NCI-H2196 (cell line): ENCODE measurements at regions not wholly inside any gene's neighbourhood (a gene's known extent, or its start where the extent isn't known, plus 50 kb on each side); places are given as distances from the start of the nearest gene placed in this dataset.

Source experiments
- DNase-seq: peaks from one replicate; lab custom pipeline; 2025; ENCODE audit not compliant: unreplicated experiment; lab: John Stamatoyannopoulos, UW

DNA sequence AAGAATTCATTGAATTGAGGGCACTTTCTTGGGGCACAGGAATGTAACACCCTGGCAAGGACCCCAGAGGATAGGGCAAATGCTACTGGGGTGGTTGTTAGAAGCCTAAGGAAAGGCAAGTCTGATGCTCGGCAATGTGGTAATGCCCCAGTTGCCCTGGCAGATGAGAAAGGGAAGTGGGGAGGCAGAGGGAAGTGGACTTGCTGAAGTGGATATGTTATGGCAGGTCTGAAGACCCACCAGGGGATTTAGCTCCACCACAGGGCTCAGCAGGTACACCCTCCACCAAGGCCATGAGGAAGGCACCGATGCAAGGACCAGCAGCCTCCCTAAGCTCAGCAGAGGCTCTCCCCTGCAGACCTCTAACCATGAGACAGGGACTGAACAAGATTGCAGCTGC is 184.8 kb downstream of the IRX5 start:
- DNase-seq = no peak

DNA sequence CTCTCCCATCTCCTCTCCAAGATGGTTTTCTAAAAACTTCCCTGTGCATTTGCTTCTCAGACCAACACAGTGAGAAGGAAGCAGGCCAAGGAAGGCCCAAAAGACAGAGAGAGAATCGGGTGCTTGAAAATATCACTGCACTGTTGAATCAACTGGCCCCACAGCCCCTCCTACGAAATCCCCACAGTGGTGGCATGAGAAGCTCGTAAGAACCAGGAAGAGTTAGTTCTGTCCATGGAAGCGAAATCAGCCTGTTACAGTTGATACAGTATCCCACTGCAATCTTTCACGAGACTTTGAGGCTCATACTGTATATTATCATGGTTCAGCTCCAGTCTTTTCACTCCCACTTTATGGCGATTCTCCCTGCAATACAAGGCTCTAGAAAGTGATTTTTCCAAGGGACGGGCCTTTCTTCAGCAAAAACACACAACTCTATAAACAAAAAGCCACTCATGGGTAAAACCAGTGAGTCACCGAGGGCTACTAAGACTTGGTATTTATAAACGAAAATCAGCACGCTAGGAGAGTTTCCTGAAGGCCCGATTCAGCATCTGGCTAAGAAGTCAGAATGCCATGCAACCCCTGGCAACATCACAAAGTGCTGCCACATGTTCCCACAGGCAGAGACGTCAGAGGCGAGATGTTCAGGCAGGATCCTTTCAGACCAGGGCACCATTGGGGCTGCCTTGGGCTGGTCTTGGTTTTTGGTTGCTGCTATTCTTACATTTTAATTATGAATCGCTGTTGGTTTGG is 185.7 kb downstream of the IRX5 start:
- DNase-seq = no peak

- no peak for DNase-seq
Measured at GRCh38 chr16:55118701-55119260, 188.1 kb downstream of the IRX5 start.

- DNase-seq = no peak
Measured at GRCh38 chr16:55120408-55120807, 189.7 kb downstream of the IRX5 start.

GRCh38 chr16:55120826-55121225 is 190.2 kb downstream of the IRX5 start:
- no peak for DNase-seq

DNA sequence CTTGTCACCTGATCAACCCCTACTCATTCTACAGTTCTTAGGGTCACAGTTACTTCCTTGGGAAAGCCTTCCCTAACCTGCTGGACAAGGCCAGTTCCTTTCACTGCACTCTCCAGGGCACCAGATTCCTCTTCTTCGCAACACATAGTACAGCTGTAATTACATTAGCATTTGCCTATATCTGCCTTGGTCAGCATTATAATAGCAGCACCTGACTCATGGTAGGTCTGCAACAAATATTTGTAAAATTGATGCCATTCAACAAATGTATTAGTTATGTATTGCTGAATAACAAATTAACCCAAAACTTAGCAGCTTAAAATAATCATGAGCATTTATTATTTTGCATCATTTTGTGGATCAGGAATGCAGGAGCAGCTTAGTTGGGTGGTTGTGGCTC is 193.0 kb downstream of the IRX5 start:
- DNase-seq = no peak

- no peak for DNase-seq
Measured at GRCh38 chr16:55125818-55126385, 195.2 kb downstream of the IRX5 start.

GRCh38 chr16:55126456-55126855 is 195.8 kb downstream of the IRX5 start:
- no peak for DNase-seq

- no peak for DNase-seq
Measured at GRCh38 chr16:55130456-55130855, 193.5 kb upstream of the IRX6 start.

DNA sequence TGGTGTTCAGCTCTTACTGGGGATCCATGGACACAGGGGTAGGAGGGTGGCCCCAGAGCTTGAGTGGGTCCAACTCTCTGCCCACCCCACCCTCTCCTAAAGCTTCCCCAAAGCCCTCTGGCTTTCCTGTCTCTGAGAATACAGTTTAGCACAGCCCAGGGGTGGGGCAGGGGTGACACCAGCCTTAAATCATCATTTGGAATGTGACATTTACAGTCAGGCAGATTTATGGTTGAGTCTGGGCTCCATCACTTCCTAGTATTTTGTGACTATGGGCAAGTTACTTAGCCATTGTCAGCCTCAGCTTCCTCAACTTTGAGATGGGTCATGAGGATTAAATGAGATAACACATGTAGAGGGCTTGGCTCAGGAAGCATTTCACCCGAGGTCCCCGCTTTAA is 193.1 kb upstream of the IRX6 start:
- DNase-seq = no peak

DNA sequence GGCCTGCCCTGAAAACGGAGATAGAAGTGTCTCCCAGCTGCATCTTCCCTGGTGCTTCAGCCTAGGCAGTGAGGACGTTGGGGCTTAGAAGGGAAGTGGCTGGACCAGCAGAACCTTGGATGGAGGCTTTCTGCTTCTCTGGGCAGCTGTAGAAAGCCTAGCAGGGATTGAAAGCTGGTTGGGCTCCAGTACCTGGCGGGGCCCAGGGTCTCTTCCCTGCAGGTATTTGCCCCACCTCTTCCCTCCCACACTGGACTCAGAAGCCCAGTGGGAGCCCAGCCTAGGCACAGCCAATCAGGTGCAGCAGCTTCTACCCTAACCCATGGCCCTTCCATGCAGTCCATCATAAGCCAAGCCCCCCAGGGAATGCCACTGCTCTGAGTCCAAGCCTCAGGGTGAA is 190.3 kb upstream of the IRX6 start:
- DNase-seq = no peak

DNA sequence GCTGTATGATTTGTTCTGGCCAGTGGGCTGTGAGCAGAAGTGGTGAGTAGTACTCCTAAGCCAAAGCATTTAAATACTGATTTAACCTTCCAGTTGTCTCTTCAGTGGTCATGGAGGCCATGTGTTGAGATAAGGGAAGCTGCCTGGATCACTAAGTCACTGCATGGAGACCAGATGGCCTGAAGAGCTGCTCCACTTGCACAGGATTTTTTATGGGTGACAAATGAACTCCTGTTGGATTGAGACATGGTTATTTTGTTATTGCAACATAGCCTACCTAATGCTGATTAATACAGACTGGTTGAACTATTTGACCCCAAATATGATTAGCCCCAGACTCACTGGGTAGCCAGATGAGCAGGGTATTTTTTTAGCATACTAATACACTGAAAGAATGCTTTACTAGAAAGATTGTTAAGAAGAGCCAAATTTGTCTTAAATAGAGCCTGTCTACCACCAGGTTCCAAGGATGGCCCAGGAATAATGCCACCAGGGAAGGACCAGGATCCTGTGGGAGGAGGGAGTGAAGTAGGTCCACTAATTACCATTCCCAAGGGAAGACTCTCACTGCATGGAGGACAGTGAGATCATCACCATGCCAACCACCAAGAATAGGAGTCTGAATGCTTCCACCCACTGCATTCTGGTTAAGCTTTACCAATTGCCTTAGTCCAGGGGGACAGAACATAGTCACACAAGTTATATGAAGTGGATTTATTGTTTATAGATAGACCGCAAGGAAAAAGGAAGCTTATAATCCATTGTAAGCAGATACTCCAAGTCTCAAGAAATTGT is 187.4 kb upstream of the IRX6 start:
- no peak for DNase-seq

DNA sequence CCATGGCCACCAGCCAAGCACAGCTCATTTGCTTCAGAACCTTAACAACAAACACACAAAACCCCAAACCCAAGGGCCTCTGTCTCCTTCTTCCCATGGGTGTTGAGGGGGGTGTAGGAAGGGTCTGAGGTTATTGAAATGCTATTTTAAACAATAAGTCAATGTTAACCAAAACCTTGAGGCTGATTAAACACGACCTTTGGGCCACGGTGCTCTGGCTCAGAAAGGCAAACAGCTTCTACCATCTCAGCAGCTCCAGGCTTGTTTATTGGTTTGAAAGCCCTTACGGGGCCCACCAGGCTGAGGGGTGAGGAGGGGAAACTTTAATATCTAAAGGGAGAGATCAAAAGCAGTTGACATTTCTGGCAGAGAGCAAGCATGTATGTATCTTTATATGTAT is 185.7 kb upstream of the IRX6 start:
- no peak for DNase-seq

GRCh38 chr16:55142405-55142804 is 181.6 kb upstream of the IRX6 start:
- no peak for DNase-seq

DNA sequence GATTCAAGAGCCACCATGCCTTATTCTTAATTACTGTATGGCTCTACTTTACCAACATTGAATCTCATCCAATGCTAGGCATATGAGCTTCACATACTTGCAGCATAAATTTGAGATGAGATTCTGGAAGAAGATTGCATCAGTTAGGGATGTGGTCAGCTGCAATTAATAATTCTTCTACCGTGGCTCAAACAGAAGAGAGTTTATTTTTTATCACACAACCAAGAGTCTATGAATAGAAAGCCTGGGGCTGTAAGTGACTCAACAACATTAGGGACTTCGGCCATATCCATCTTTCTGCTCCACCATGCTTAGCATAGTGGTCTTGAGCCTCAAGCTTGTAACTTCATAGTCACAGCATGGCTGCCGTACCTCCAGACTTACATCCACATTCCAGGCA is 179.4 kb upstream of the IRX6 start:
- no peak for DNase-seq

DNA sequence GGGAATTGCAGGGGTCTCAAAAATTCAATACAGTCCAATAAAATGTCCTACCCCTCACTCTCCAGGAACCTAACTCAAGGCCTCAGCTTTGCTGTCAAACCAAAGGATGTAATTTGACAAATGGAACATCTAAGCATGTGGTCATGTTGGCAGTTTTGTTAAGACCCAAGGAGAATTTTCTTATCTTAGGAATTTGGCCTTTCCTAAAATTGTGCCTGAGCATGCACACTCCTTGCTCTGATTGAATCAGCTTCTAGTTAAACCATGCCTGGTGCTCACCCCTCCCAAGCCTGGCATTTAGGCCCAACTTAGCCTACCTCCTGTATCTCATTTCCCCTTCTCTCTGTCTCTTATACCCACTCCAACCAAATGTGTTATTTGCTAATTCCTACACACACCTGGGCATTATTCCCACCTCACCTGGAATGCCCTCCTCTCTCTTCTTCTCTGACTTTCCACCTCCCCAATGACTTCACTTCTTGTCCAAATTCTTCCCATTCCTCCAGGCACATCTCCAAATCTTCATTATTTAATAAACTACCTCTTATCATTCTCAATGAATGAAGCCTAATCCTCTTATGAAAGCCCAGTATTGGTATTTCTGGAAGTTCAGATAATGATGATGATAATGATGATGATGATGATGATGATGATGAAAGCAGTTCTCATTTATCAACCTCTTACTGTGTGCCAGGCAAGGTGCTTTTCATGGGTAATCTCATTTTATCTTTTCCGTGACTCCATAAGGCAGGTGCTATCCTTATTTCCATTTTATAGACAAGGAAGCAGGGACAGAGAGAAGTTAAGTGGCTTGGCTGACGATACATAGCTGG is 178.0 kb upstream of the IRX6 start:
- DNase-seq = no peak

GRCh38 chr16:55146966-55147365 is 177.0 kb upstream of the IRX6 start:
- DNase-seq = no peak

DNA sequence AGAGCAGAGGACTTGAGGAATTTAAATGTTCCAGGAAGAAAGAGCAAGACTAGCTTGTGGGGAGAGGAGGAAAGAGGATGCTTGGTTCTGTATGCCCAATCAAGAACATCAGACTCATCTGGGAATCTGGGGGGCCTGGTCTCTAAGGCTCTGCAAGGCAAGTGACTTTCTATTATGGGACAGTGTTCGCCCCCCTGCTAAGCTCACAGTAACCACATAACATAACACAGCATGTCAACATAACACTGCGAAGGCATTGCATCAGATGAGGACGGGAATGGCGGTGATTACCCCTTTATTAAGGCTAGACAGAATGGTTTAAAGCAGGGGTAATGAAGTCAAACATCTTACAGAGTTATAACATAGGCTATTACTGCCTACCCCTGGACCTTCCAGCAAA is 176.6 kb upstream of the IRX6 start:
- DNase-seq = no peak

- no peak for DNase-seq
Measured at GRCh38 chr16:55149622-55150021, 174.4 kb upstream of the IRX6 start.

DNA sequence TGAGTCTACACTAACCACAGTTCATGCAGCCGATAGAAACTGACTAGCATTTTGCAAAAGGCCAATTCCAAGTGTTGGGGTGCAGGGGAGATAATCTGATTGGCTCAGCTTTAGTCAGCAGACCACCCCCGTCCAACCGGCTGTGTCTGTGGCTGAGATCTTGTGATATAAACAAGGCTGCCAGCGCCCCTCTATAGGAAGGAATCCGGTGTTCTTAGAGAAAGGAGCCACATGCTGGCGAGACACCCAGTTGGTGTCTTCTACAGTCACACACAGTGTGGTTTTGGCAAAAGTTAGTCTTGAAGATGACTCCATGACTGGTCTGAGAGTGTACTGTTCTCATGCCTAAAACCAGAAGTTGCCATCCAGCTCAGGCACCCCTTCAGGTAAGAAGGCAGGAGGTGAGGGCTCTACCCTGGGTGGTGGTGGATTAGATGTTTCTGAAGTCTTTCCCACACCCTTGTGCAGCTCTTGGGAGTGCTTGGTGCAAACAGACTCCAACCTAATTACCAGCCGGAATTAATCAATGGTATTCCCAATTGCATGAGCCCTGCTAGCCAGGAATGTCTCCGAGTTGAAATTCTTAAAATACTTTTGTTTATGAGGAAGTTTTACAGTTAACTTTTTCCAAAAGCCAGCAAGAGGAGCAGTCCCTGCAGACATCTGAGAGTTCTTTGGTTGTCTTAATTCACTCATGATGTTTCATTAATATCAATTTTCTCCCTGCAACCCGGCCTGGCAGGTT is 172.3 kb upstream of the IRX6 start:
- no peak for DNase-seq
